ENCODE measurements at regions not wholly inside any gene's neighbourhood (a gene's known extent, or its start where the extent isn't known, plus 50 kb on each side); places are given as distances from the start of the nearest gene placed in this dataset.

- no peaks in the 10 kb centered on the region for H3K36me3 ChIP-seq
- no peak overlapping the region for H3K27ac ChIP-seq
- H3K27me3 ChIP-seq (ENCODE audit: insufficient read depth, low read depth, severe bottlenecking), result peaks cover 26% of the 10 kb centered on the region
- no peak for DNase-seq
- H3K9me3 ChIP-seq (ENCODE audit: severe bottlenecking), result no peaks in the 10 kb centered on the region
- no peak overlapping the region for H3K4me3 ChIP-seq (ENCODE audit: low read depth, low read length)
- TF ChIP-seq CTCF (IDR thresholded peaks at IDR 0.05; ENCODE audit: low read depth, low read length), result no peak
Measured at GRCh38 chr2:176445956-176446355, 176.7 kb downstream of the MTX2 start.

- H3K4me3 ChIP-seq (ENCODE audit: low read depth, low read length), result no peak overlapping the region
Measured at GRCh38 chr2:176446718-176447414, 177.6 kb downstream of the MTX2 start.

GRCh38 chr2:176447616-176448015 is 178.4 kb downstream of the MTX2 start:
- Histone ChIP-seq H3K27ac (no peak overlapping the region), H3K4me3 (ENCODE audit: low read depth, low read length) (no peak overlapping the region), H3K36me3 (no peaks in the 10 kb centered on the region), H3K27me3 (ENCODE audit: insufficient read depth, low read depth, severe bottlenecking) (peaks cover 26% of the 10 kb centered on the region), H3K9me3 (ENCODE audit: severe bottlenecking) (no peaks in the 10 kb centered on the region)
- no peak for TF ChIP-seq CTCF (IDR thresholded peaks at IDR 0.05; ENCODE audit: low read depth, low read length)
- DNase-seq, result no peak

More at GRCh38 chr2:176446718-176447414, 177.6 kb downstream of the MTX2 start:
- Histone ChIP-seq H3K27ac (no peak overlapping the region), H3K27me3 (ENCODE audit: insufficient read depth, low read depth, severe bottlenecking) (peaks cover 26% of the 10 kb centered on the region), H3K9me3 (ENCODE audit: severe bottlenecking) (no peaks in the 10 kb centered on the region), H3K36me3 (no peaks in the 10 kb centered on the region)
- no peak for DNase-seq
- TF ChIP-seq CTCF (IDR thresholded peaks at IDR 0.05; ENCODE audit: low read depth, low read length), result no peak

- no peak overlapping the region for H3K27ac ChIP-seq
- no peak for TF ChIP-seq CTCF (IDR thresholded peaks at IDR 0.05; ENCODE audit: low read depth, low read length)
Measured at GRCh38 chr2:176449852-176450251, 180.6 kb downstream of the MTX2 start.

GRCh38 chr2:176453784-176454183 is 184.5 kb downstream of the MTX2 start:
- TF ChIP-seq CTCF (IDR thresholded peaks at IDR 0.05; ENCODE audit: low read depth, low read length), result no peak
- Histone ChIP-seq H3K27me3 (ENCODE audit: insufficient read depth, low read depth, severe bottlenecking) (peaks cover 42% of the 10 kb centered on the region), H3K36me3 (no peaks in the 10 kb centered on the region), H3K27ac (no peak overlapping the region), H3K4me3 (ENCODE audit: low read depth, low read length) (no peak overlapping the region), H3K9me3 (ENCODE audit: severe bottlenecking) (no peaks in the 10 kb centered on the region)
- no peak for DNase-seq

More at GRCh38 chr2:176449852-176450251, 180.6 kb downstream of the MTX2 start:
- no peak for DNase-seq
- no peaks in the 10 kb centered on the region for H3K36me3 ChIP-seq
- H3K27me3 ChIP-seq (ENCODE audit: insufficient read depth, low read depth, severe bottlenecking), result peaks cover 31% of the 10 kb centered on the region
- H3K9me3 ChIP-seq (ENCODE audit: severe bottlenecking), result no peaks in the 10 kb centered on the region
- no peak overlapping the region for H3K4me3 ChIP-seq (ENCODE audit: low read depth, low read length)

All from WERI-Rb-1 (cell line).